Activated naive CD4-positive, alpha-beta T cell treated with anti-CD3 and anti-CD28 coated beads for 36 hours (primary cell): ENCODE measurements at regions not wholly inside any gene's neighbourhood (a gene's known extent, or its start where the extent isn't known, plus 50 kb on each side); places are given as distances from the start of the nearest gene placed in this dataset.
"Not testable (repeated sequence)": the region's sequence is repeated elsewhere in the genome, so short reads cannot be mapped to it uniquely, and the experiment has no call there.

Source experiments
- CTCF ChIA-PET: fragments of 350-600 bp; sonication (Branson Sonifier 250); formaldehyde crosslinking; loops from one replicate; lab custom pipeline; 2021; ENCODE audit warnings: antibody characterized with exemption; lab: Charles Lee
- DNase-seq: peaks from one replicate; pipeline ENCODE4 v3.0.0-alpha.2; 2020
- H3K27ac Mint-ChIP-seq: one replicate; pipeline ENCODE4 v1.8.0; 2021; ENCODE audit warnings: mild to moderate bottlenecking, mixed read lengths
- H3K27me3 Mint-ChIP-seq: one replicate; pipeline ENCODE4 v1.8.0; 2021; ENCODE audit warnings: low read depth, mixed read lengths
- H3K36me3 Mint-ChIP-seq: one replicate; pipeline ENCODE4 v1.8.0; 2021; ENCODE audit warnings: low read depth, mixed read lengths
- H3K4me1 Mint-ChIP-seq: one replicate; pipeline ENCODE4 v1.8.0; 2021; ENCODE audit warnings: low read depth, mixed read lengths
- H3K4me3 Mint-ChIP-seq: one replicate; pipeline ENCODE4 v1.8.0; 2021; ENCODE audit warnings: mild to moderate bottlenecking, moderate library complexity, mixed read lengths
- H3K9me3 Mint-ChIP-seq: one replicate; pipeline ENCODE4 v1.8.0; 2021; ENCODE audit warnings: mixed read lengths
- intact Hi-C: fragments of 100-400 bp; cut with micrococcal nuclease; formaldehyde crosslinking; loops from one replicate; pipeline ENCODE4 v1.15.1; 2023

GRCh38 chr5:96533371-96533770, 100.3 kb upstream of the PCSK1 start:
- Mint-ChIP-seq H3K36me3 (no peaks in the 10 kb centered on the region), H3K9me3 (no peaks in the 10 kb centered on the region), H3K4me1 (peaks cover 28% of the 10 kb centered on the region), H3K27ac (no peak overlapping the region), H3K27me3 (no peaks in the 10 kb centered on the region), H3K4me3 (no peak overlapping the region)
- intact Hi-C loops = loop anchor here (10.0 kb wide), 1 partner anchor 471 kb away; no protein-coding TSS in a partner anchor
- CTCF ChIA-PET = interaction anchor here (1.2 kb wide), 1 partner anchor 14 kb away, joined by 3 read pairs; no protein-coding TSS in a partner anchor
- DNase-seq = no peak

- Mint-ChIP-seq H3K36me3 (no peaks in the 10 kb centered on the region), H3K9me3 (no peaks in the 10 kb centered on the region), H3K27ac (peak overlapping the region; percentile 83), H3K4me1 (peaks cover 32% of the 10 kb centered on the region), H3K27me3 (no peaks in the 10 kb centered on the region), H3K4me3 (no peak overlapping the region)
- CTCF ChIA-PET = interaction anchor here (0.7 to 1.4 kb wide), 2 partner anchors 9 to 65 kb away, joined by 4 read pairs; no protein-coding TSS in a partner anchor
- intact Hi-C loops = loop anchor here (1.0 to 10.0 kb wide), 16 partner anchors 125 to 1011 kb away; partner anchors contain the start of genes CAST, ELL2 and RIOK2
- DNase-seq = no peak
These were observed 104.3 kb upstream of the PCSK1 start for GRCh38 chr5:96537386-96537785.

- H3K36me3 Mint-ChIP-seq = no peaks in the 10 kb centered on the region
- CTCF ChIA-PET = interaction anchor here (0.6 kb wide), 1 partner anchor 892 kb away, joined by 3 read pairs; the partner anchor contains the start of gene RFESD
- intact Hi-C loops = loop anchor here (2.0 to 10.0 kb wide), 10 partner anchors 30 to 907 kb away; partner anchors contain the start of gene RFESD
- H3K9me3 Mint-ChIP-seq = no peaks in the 10 kb centered on the region
- H3K4me3 Mint-ChIP-seq = no peak overlapping the region
- peak overlapping the region; percentile 2 for H3K27ac Mint-ChIP-seq
- H3K27me3 Mint-ChIP-seq = no peaks in the 10 kb centered on the region
- peaks cover 32% of the 10 kb centered on the region for H3K4me1 Mint-ChIP-seq
- DNase-seq = no peak
These were observed 105.8 kb upstream of the PCSK1 start for GRCh38 chr5:96538808-96539250.

GRCh38 chr5:96546120-96546519, 113.1 kb upstream of the PCSK1 start:
- Mint-ChIP-seq H3K4me1 (no peaks in the 10 kb centered on the region), H3K27ac (no peak overlapping the region), H3K4me3 (no peak overlapping the region), H3K9me3 (no peaks in the 10 kb centered on the region), H3K36me3 (no peaks in the 10 kb centered on the region), H3K27me3 (no peaks in the 10 kb centered on the region)
- CTCF ChIA-PET = interaction anchor here (0.5 kb wide), 1 partner anchor 12 kb away, joined by 3 read pairs; no protein-coding TSS in a partner anchor
- DNase-seq = no peak
- intact Hi-C loops = no loop called here

- no peak for DNase-seq
- CTCF ChIA-PET = interaction anchor here (2.0 kb wide), 1 partner anchor 48 kb away, joined by 4 read pairs; no protein-coding TSS in a partner anchor
- H3K27me3 Mint-ChIP-seq = peaks cover 1% of the 10 kb centered on the region
- H3K27ac Mint-ChIP-seq = no peak overlapping the region
- H3K4me1 Mint-ChIP-seq = no peaks in the 10 kb centered on the region
- H3K36me3 Mint-ChIP-seq = no peaks in the 10 kb centered on the region
- intact Hi-C loops = no loop called here
- H3K4me3 Mint-ChIP-seq = no peak overlapping the region
- no peaks in the 10 kb centered on the region for H3K9me3 Mint-ChIP-seq
These were observed 114.4 kb upstream of the PCSK1 start for GRCh38 chr5:96547486-96547885.

GRCh38 chr5:96548905-96549304, 113.3 kb upstream of the CAST start:
- no peak overlapping the region for H3K4me3 Mint-ChIP-seq
- intact Hi-C loops = no loop called here
- CTCF ChIA-PET = interaction anchor here (1.3 to 2.0 kb wide), 2 partner anchors 46 to 768 kb away, joined by 3 to 4 read pairs; no protein-coding TSS in a partner anchor
- no peak overlapping the region for H3K27ac Mint-ChIP-seq
- no peak for DNase-seq
- no peaks in the 10 kb centered on the region for H3K36me3 Mint-ChIP-seq
- no peaks in the 10 kb centered on the region for H3K9me3 Mint-ChIP-seq
- peaks cover 1% of the 10 kb centered on the region for H3K27me3 Mint-ChIP-seq
- no peaks in the 10 kb centered on the region for H3K4me1 Mint-ChIP-seq

GRCh38 chr5:96560857-96561256, 101.3 kb upstream of the CAST start:
- H3K4me1 Mint-ChIP-seq, H3K4me3 Mint-ChIP-seq, DNase-seq, H3K27me3 Mint-ChIP-seq, H3K27ac Mint-ChIP-seq, H3K36me3 Mint-ChIP-seq, intact Hi-C loops, H3K9me3 Mint-ChIP-seq: not testable (repeated sequence)
- CTCF ChIA-PET = interaction anchor here (0.6 kb wide), 1 partner anchor 41 kb away, joined by 3 read pairs; no protein-coding TSS in a partner anchor

GRCh38 chr5:96562614-96563013, 99.6 kb upstream of the CAST start:
- no peaks in the 10 kb centered on the region for H3K36me3 Mint-ChIP-seq
- CTCF ChIA-PET = no interaction called here
- no peak overlapping the region for H3K4me3 Mint-ChIP-seq
- peaks cover 5% of the 10 kb centered on the region for H3K27me3 Mint-ChIP-seq
- no peak for DNase-seq
- peaks cover 11% of the 10 kb centered on the region for H3K4me1 Mint-ChIP-seq
- no peak overlapping the region for H3K27ac Mint-ChIP-seq
- H3K9me3 Mint-ChIP-seq = no peaks in the 10 kb centered on the region
- intact Hi-C loops = no loop called here

GRCh38 chr5:96563816-96564215, 98.4 kb upstream of the CAST start:
- Mint-ChIP-seq H3K27ac (no peak overlapping the region), H3K4me1 (peaks cover 11% of the 10 kb centered on the region), H3K9me3 (no peaks in the 10 kb centered on the region), H3K4me3 (no peak overlapping the region), H3K27me3 (peaks cover 5% of the 10 kb centered on the region), H3K36me3 (no peaks in the 10 kb centered on the region)
- DNase-seq = no peak
- intact Hi-C loops = no loop called here
- CTCF ChIA-PET = no interaction called here

GRCh38 chr5:96565582-96566265, 96.5 kb upstream of the CAST start:
- CTCF ChIA-PET = no interaction called here

GRCh38 chr5:96566833-96567587, 95.2 kb upstream of the CAST start:
- no peaks in the 10 kb centered on the region for H3K9me3 Mint-ChIP-seq
- no peaks in the 10 kb centered on the region for H3K36me3 Mint-ChIP-seq
- H3K4me3 Mint-ChIP-seq = no peak overlapping the region
- intact Hi-C loops = no loop called here
- peaks cover 11% of the 10 kb centered on the region for H3K4me1 Mint-ChIP-seq
- H3K27ac Mint-ChIP-seq = no peak overlapping the region
- CTCF ChIA-PET = interaction anchor here (0.6 to 1.3 kb wide), 2 partner anchors 34 to 48 kb away, joined by 3 read pairs; no protein-coding TSS in a partner anchor
- H3K27me3 Mint-ChIP-seq = peaks cover 5% of the 10 kb centered on the region
- DNase-seq = no peak

More at GRCh38 chr5:96565582-96566265, 96.5 kb upstream of the CAST start:
- Mint-ChIP-seq H3K36me3 (no peaks in the 10 kb centered on the region), H3K27me3 (peaks cover 5% of the 10 kb centered on the region), H3K27ac (no peak overlapping the region), H3K9me3 (no peaks in the 10 kb centered on the region), H3K4me1 (peaks cover 11% of the 10 kb centered on the region), H3K4me3 (no peak overlapping the region)
- intact Hi-C loops = no loop called here
- DNase-seq = no peak

- Mint-ChIP-seq H3K27me3 (peaks cover 5% of the 10 kb centered on the region), H3K9me3 (no peaks in the 10 kb centered on the region), H3K27ac (no peak overlapping the region), H3K4me3 (no peak overlapping the region), H3K36me3 (no peaks in the 10 kb centered on the region), H3K4me1 (peaks cover 11% of the 10 kb centered on the region)
- no peak for DNase-seq
- CTCF ChIA-PET = no interaction called here
- intact Hi-C loops = no loop called here
These were observed 92.8 kb upstream of the CAST start for GRCh38 chr5:96569332-96569731.
